ENCODE measurements at regions not wholly inside any gene's neighbourhood (a gene's known extent, or its start where the extent isn't known, plus 50 kb on each side); places are given as distances from the start of the nearest gene placed in this dataset.

DNA sequence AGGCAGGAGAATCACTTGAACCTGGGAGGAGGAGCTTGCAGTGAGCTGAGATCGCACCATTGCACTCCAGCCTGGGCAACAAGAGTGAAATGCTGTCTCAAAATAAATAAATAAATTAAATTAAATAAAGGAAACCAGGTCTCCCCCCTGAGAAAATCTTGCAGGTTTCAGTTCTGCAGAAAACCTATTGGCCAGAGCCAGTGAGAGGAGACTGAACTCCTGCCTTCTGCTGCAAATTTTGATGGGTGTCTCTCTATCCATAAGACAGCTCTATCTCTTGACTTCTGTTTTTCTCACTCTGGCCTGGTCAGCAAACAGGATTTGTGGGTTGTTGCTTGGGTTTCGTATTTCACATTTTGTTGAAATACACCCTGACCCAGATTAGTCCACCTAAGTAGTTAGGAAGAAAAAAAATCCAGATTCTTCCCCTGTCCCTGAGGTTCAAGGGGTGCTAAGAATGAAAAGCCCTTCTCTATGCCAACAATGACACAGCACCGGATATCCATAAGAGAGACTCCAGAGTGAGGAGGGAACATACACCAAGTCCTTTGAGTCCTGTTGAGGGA lies 86.7 kb upstream of the MAP4K4 start:
- TF ChIP-seq, protein P1, sequence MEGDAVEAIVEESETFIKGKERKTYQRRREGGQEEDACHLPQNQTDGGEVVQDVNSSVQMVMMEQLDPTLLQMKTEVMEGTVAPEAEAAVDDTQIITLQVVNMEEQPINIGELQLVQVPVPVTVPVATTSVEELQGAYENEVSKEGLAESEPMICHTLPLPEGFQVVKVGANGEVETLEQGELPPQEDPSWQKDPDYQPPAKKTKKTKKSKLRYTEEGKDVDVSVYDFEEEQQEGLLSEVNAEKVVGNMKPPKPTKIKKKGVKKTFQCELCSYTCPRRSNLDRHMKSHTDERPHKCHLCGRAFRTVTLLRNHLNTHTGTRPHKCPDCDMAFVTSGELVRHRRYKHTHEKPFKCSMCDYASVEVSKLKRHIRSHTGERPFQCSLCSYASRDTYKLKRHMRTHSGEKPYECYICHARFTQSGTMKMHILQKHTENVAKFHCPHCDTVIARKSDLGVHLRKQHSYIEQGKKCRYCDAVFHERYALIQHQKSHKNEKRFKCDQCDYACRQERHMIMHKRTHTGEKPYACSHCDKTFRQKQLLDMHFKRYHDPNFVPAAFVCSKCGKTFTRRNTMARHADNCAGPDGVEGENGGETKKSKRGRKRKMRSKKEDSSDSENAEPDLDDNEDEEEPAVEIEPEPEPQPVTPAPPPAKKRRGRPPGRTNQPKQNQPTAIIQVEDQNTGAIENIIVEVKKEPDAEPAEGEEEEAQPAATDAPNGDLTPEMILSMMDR (IDR thresholded peaks at IDR 0.05; ENCODE audit: control insufficient read depth, insufficient read depth, low read depth, low read length, missing control alignments) = no peak
- no peak for DNase-seq (ENCODE audit: low read depth)
- H3K4me3 ChIP-seq (ENCODE audit: control insufficient read depth, low read depth, low read length) = no peak overlapping the region

DNA sequence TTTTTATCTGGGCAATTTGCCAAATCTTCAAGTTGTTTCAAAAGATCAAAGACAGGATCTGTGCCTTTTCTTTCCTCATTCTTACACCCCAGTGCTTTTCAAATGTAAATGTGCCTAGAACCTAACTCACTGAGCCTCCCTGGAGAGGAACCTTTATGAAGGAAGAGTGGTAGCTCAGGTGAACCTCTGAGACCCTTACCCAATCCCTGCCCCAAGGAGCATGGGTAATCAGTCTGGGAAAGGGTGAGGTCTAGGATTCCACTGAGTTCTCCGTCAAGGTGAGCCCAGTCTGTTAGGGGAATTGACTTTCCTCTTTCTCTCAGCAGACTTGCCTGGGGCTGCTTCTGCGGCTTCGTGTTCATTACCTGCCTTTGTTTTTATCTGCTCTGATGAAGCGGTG lies 88.1 kb upstream of the MAP4K4 start:
- H3K4me3 ChIP-seq (ENCODE audit: control insufficient read depth, low read depth, low read length) = no peak overlapping the region
- TF ChIP-seq, protein P1 (IDR thresholded peaks at IDR 0.05; ENCODE audit: control insufficient read depth, insufficient read depth, low read depth, low read length, missing control alignments) = no peak
- DNase-seq (ENCODE audit: low read depth) = no peak

DNA sequence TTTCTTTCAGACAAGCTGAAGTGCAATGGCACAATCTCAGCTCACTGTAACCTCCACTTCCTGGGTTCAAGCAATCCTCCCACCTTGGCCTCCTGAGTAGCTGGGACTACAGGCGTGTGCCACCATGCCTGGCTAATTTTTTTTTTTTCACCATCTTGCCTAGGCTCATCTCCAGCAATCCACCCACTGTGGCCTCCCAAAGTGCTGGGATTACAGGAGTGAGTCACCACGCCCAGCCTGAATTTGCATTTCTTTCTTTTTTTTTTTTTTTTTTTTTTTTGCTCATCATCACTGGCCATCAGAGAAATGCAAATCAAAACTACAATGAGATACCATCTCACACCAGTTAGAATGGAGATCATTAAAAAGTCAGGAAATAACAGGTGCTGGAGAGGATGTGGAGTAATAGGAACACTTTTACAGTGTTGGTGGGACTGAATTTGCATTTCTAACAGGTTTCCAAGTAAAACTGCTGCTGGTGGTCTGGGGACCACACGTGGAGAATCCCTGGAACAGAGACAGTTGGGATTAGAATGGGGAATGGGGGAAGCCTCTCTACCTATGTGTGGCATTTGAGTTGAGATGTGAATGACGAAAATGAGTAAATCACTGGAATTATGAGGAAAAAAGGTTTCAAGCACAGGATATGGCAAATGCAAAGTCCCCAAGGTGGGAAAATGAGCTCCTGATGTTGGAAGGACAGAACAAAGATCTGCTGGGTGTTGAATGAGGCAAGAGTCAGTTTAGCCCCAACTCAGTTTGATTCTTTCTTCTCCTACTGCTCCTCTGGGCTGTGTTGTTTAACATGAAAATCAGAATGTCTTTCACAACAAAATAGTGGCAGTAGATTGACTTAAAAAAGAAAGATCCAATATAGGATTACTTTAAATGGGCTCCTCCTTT lies 88.8 kb upstream of the MAP4K4 start:
- no peak overlapping the region for H3K4me3 ChIP-seq (ENCODE audit: control insufficient read depth, low read depth, low read length)
- TF ChIP-seq, protein P1 (IDR thresholded peaks at IDR 0.05; ENCODE audit: control insufficient read depth, insufficient read depth, low read depth, low read length, missing control alignments) = no peak
- no peak for DNase-seq (ENCODE audit: low read depth)

DNA sequence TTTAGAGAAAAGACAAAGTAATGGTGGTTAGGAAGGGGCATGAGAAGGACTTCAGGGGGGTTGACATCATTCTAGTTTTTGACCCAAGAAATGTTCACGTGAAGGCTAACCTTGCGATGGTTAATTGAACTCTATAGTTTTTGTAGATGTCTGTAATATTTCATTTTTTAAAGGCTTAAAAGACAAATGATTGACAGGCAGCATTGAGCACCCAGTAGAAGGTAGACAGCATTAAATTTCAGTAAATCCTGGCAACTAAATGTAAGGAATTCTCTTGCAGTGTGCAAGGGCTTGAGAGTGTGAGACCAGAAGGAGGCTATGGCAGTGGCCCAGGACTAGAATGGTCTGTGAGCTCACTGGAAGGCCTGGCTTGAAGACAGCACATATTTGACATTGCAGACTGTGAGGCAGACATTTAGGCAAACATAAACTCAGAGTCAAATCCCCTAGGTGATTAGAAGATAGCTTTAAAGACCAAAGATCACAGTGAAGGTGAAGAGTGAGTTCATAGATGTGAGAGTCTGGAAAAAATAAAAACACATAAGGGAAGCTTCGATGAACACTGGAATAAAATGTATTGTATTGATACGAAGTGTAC lies 100.1 kb upstream of the MAP4K4 start:
- no peak overlapping the region for H3K4me3 ChIP-seq (ENCODE audit: control insufficient read depth, low read depth, low read length)
- no peak for DNase-seq (ENCODE audit: low read depth)
- TF ChIP-seq, protein P1 (IDR thresholded peaks at IDR 0.05; ENCODE audit: control insufficient read depth, insufficient read depth, low read depth, low read length, missing control alignments) = no peak

DNA sequence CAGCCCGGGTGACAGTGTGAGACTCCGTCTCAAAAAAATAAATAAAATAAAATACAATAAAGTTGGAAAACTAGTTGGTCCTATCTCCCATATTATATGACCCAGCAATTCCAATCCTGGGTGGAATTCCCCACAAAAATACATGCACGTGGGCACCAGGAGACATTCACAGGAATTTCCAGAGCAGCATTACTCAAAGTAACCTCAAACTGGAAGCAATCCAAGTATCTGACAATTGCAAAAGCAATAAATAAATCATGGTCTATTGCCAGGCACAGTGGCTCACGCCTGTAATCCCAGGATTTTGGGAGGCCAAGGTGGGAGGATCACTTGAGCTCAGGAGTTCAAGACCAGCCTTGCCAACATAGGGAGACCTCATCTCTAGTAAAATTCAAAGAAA lies 101.2 kb upstream of the MAP4K4 start:
- H3K4me3 ChIP-seq (ENCODE audit: control insufficient read depth, low read depth, low read length) = no peak overlapping the region
- DNase-seq (ENCODE audit: low read depth) = no peak
- TF ChIP-seq, protein P1 (IDR thresholded peaks at IDR 0.05; ENCODE audit: control insufficient read depth, insufficient read depth, low read depth, low read length, missing control alignments) = no peak

DNA sequence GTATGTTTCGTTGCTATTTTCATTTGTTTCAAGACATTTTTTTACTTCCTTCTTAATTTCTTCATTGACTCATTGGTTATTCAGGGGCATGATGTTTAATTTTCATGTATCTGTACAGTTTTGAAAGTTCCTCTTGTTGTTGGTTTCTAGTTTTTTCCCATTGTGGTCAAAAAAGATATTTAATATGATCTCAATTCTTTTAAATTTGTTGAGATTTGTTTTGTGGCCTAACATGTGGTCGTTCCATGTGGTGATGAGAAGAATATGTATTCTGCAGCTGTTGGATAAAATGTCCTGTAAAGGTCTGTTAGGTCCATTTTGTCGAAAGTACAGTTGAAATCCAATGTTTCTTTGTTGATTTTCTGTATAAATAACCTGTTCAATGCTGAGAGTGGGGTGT lies 110.3 kb upstream of the MAP4K4 start:
- no peak for DNase-seq (ENCODE audit: low read depth)
- TF ChIP-seq, protein P1 (IDR thresholded peaks at IDR 0.05; ENCODE audit: control insufficient read depth, insufficient read depth, low read depth, low read length, missing control alignments) = no peak
- no peak overlapping the region for H3K4me3 ChIP-seq (ENCODE audit: control insufficient read depth, low read depth, low read length)
